Prostate gland (tissue), 2 donors: ENCODE measurements at regions not wholly inside any gene's neighbourhood (a gene's known extent, or its start where the extent isn't known, plus 50 kb on each side); places are given as distances from the start of the nearest gene placed in this dataset.
A peak's percentile ranks its signal among the peaks of the same experiment; 100 is the strongest.

Experiments used
- DNase-seq: peaks from one replicate; pipeline ENCODE4 v3.0.0-alpha.2; 2019; ENCODE audit warnings: low spot score
- H3K27ac ChIP-seq, 2 donors: fragments of 200-600 bp; sonication (generic); 2 replicates each; pipeline ENCODE4 v1.5.1; 2017 to 2019
- H3K27me3 ChIP-seq: fragments of 200-600 bp; sonication (generic); replicated peaks from 2 replicates; pipeline ENCODE4 v1.5.1; 2019; ENCODE audit not compliant: insufficient read depth
- H3K36me3 ChIP-seq, 2 donors: fragments of 200-600 bp; sonication (generic); 1 replicate in 1 of 2; 2 replicates in 1 of 2; pipeline versions ENCODE4 v1.5.1 to v1.8.1; 2017 to 2019
- H3K4me1 ChIP-seq: fragments of 200-600 bp; sonication (generic); replicated peaks from 2 replicates; pipeline ENCODE4 v1.5.1; 2019
- H3K4me3 ChIP-seq, 2 donors: fragments of 200-600 bp; sonication (generic); 2 replicates each; pipeline ENCODE4 v1.5.1; 2017 to 2019
- H3K9me3 ChIP-seq: fragments of 200-600 bp; sonication (generic); 2 replicates; pipeline ENCODE4 v1.5.1; 2017
- CTCF ChIP-seq, 4 experiments: fragments of 200-600 bp in 2 of 4; fragments of 450-650 bp in 2 of 4; sonication (generic) in 2 of 4; IDR thresholded peaks; 1 replicate in 3 of 4; 2 replicates in 1 of 4; pipeline ENCODE4 v1.5.1; 2016 to 2019; ENCODE audit warnings: antibody characterized with exemption in 4 of 4, mild to moderate bottlenecking in 2 of 4, moderate library complexity in 2 of 4
- POLR2A ChIP-seq: fragments of 450-650 bp; IDR thresholded peaks from one replicate; pipeline ENCODE4 v1.6.1; 2016; ENCODE audit warnings: antibody characterized with exemption, mild to moderate bottlenecking
- POLR2AphosphoS5 ChIP-seq: sonication (generic); formaldehyde crosslinking; IDR thresholded peaks from one replicate; pipeline ENCODE4 v1.6.1; 2017; ENCODE audit warnings: antibody characterized with exemption
- WGBS: methylation state at CpG from one replicate; pipeline ENCODE4 v1.1.5; 2018; 5-methylcytosine and 5-hydroxymethylcytosine counted together
- intact Hi-C: fragments of 100-400 bp; cut with DNase I; formaldehyde crosslinking; loops from one replicate; pipeline ENCODE4 v1.14.2; 2022

GRCh38 chr10:6915307-6915706, 335.2 kb upstream of the PRKCQ start:
- 98% methylated on average over 3 of the region's 3 CpGs for WGBS
- no peak for DNase-seq
- intact Hi-C loops, result loop anchor here (5.0 kb wide), 2 partner anchors 172 to 342 kb away; no protein-coding TSS in a partner anchor
- no peaks in the 10 kb centered on the region for H3K4me1 ChIP-seq
- H3K27me3 ChIP-seq, result no peaks in the 10 kb centered on the region
- TF ChIP-seq CTCF (IDR thresholded peaks at IDR 0.05), result no peak
- TF ChIP-seq POLR2A, result no peak
- TF ChIP-seq POLR2AphosphoS5, result no peak
- no peak overlapping the region for H3K4me3 ChIP-seq
- H3K36me3 ChIP-seq, result no peaks in the 10 kb centered on the region
- no peaks in the 10 kb centered on the region for H3K9me3 ChIP-seq
- no peak overlapping the region for H3K27ac ChIP-seq

GRCh38 chr10:6912929-6913328, 332.9 kb upstream of the PRKCQ start:
- Histone ChIP-seq H3K4me1 (no peaks in the 10 kb centered on the region), H3K9me3 (no peaks in the 10 kb centered on the region), H3K36me3 (no peaks in the 10 kb centered on the region), H3K27me3 (no peaks in the 10 kb centered on the region), H3K27ac (no peak overlapping the region), H3K4me3 (no peak overlapping the region)
- no peak for TF ChIP-seq POLR2AphosphoS5
- TF ChIP-seq CTCF (IDR thresholded peaks at IDR 0.05), result no peak
- no peak for TF ChIP-seq POLR2A
- 7% methylated on average over 2 of the region's 2 CpGs for WGBS
- intact Hi-C loops, result no loop called here
- DNase-seq, result no peak

- WGBS, result 4% methylated on average over 5 of the region's 5 CpGs
Observed at GRCh38 chr10:6912424-6912823, 332.3 kb upstream of the PRKCQ start.

GRCh38 chr10:6912021-6912420, 331.9 kb upstream of the PRKCQ start:
- WGBS, result 46% methylated on average over 2 of the region's 2 CpGs
- TF ChIP-seq CTCF (IDR thresholded peaks at IDR 0.05), result no peak
- no peak for TF ChIP-seq POLR2AphosphoS5
- TF ChIP-seq POLR2A, result no peak
- intact Hi-C loops, result no loop called here
- no peaks in the 10 kb centered on the region for H3K9me3 ChIP-seq
- H3K27ac ChIP-seq, result no peak overlapping the region
- DNase-seq, result no peak
- H3K36me3 ChIP-seq, result no peaks in the 10 kb centered on the region
- no peaks in the 10 kb centered on the region for H3K4me1 ChIP-seq
- no peak overlapping the region for H3K4me3 ChIP-seq
- no peaks in the 10 kb centered on the region for H3K27me3 ChIP-seq

More at GRCh38 chr10:6912424-6912823, 332.3 kb upstream of the PRKCQ start:
- Histone ChIP-seq H3K27ac (no peak overlapping the region), H3K9me3 (no peaks in the 10 kb centered on the region), H3K27me3 (no peaks in the 10 kb centered on the region), H3K36me3 (no peaks in the 10 kb centered on the region), H3K4me3 (no peak overlapping the region), H3K4me1 (no peaks in the 10 kb centered on the region)
- TF ChIP-seq CTCF (IDR thresholded peaks at IDR 0.05), result no peak
- no peak for TF ChIP-seq POLR2AphosphoS5
- TF ChIP-seq POLR2A, result no peak
- intact Hi-C loops, result no loop called here
- DNase-seq, result peak; percentile 18

- Histone ChIP-seq H3K9me3 (no peaks in the 10 kb centered on the region), H3K27me3 (no peaks in the 10 kb centered on the region), H3K27ac (no peak overlapping the region), H3K36me3 (no peaks in the 10 kb centered on the region), H3K4me3 (no peak overlapping the region), H3K4me1 (no peaks in the 10 kb centered on the region)
- intact Hi-C loops, result no loop called here
- DNase-seq, result no peak
- WGBS, result 90% methylated on average over 6 of the region's 6 CpGs
- TF ChIP-seq POLR2A, result no peak
- no peak for TF ChIP-seq POLR2AphosphoS5
- TF ChIP-seq CTCF (IDR thresholded peaks at IDR 0.05), result no peak
Observed at GRCh38 chr10:6909905-6910560, 330.0 kb upstream of the PRKCQ start.
